Fibroblast of lung (primary cell): ENCODE measurements at regions not wholly inside any gene's neighbourhood (a gene's known extent, or its start where the extent isn't known, plus 50 kb on each side); places are given as distances from the start of the nearest gene placed in this dataset.

Experiments used
- CTCF ChIP-seq, 2 donors: IDR thresholded peaks in 1 of 2; conservative IDR thresholded peaks in 1 of 2; 1 replicate in 1 of 2; 2 replicates in 1 of 2; pipeline ENCODE4 v1.5.1; 2011 to 2012; ENCODE audit warnings: low read length in 2 of 2, control low read depth in 1 of 2, inconsistent platforms in 1 of 2, low read depth in 1 of 2, mild to moderate bottlenecking in 1 of 2
- EZH2 ChIP-seq: IDR thresholded peaks from 2 replicates; pipeline ENCODE4 v1.5.1; 2012; ENCODE audit warnings: low read length, control low read depth, mild to moderate bottlenecking; ENCODE audit errors: missing control alignments

- TF ChIP-seq CTCF (conservative IDR thresholded peaks at IDR 0.05 in 1 of 2, IDR thresholded peaks at IDR 0.05 in 1 of 2; ENCODE audit: low read depth in 1 of 2, low read length in 2 of 2) (no peak), EZH2 (no peak)
Measured at GRCh38 chr11:45024846-45025588, 74.3 kb upstream of the TP53I11 start.
